ENCODE measurements at regions not wholly inside any gene's neighbourhood (a gene's known extent, or its start where the extent isn't known, plus 50 kb on each side); places are given as distances from the start of the nearest gene placed in this dataset.

- DNase-seq (ENCODE audit: insufficient read length, low spot score) (no peak), FAIRE-seq (no peak)
- no peak for TF ChIP-seq CTCF (IDR thresholded peaks at IDR 0.05; ENCODE audit: insufficient read depth, missing control alignments)
Observed at GRCh38 chrX:131923614-131924250, 99.4 kb upstream of the STK26 start.

GRCh38 chrX:131938749-131939148 lies 84.4 kb upstream of the STK26 start:
- no peak for TF ChIP-seq CTCF (IDR thresholded peaks at IDR 0.05; ENCODE audit: insufficient read depth, missing control alignments)
- DNase-seq (ENCODE audit: insufficient read length, low spot score) (no peak), FAIRE-seq (no peak)

- DNase-seq (ENCODE audit: insufficient read length, low spot score) (no peak), FAIRE-seq (no peak)
- no peak for TF ChIP-seq CTCF (IDR thresholded peaks at IDR 0.05; ENCODE audit: insufficient read depth, missing control alignments)
Observed at GRCh38 chrX:131942034-131942433, 81.1 kb upstream of the STK26 start.

- TF ChIP-seq CTCF (IDR thresholded peaks at IDR 0.05; ENCODE audit: insufficient read depth, missing control alignments) = no peak
- no peak for DNase-seq (ENCODE audit: insufficient read length, low spot score)
- FAIRE-seq = no peak
Observed at GRCh38 chrX:131944936-131945902, 77.9 kb upstream of the STK26 start.

- DNase-seq (ENCODE audit: insufficient read length, low spot score) = no peak
- TF ChIP-seq CTCF (IDR thresholded peaks at IDR 0.05; ENCODE audit: insufficient read depth, missing control alignments) = no peak
- no peak for FAIRE-seq
Observed at GRCh38 chrX:131951166-131951565, 71.9 kb upstream of the STK26 start.

GRCh38 chrX:131955099-131955777 lies 67.9 kb upstream of the STK26 start:
- TF ChIP-seq CTCF (IDR thresholded peaks at IDR 0.05; ENCODE audit: insufficient read depth, missing control alignments) = no peak
- no peak for FAIRE-seq
- DNase-seq (ENCODE audit: insufficient read length, low spot score) = no peak
